Left lung (tissue), 4 donors: ENCODE measurements at regions not wholly inside any gene's neighbourhood (a gene's known extent, or its start where the extent isn't known, plus 50 kb on each side); places are given as distances from the start of the nearest gene placed in this dataset.

ENCODE experiments used
- ATAC-seq: fragments of 200-7000 bp; cut with Tn5 transposase; one replicate; pipeline ENCODE4 v1.9.1; 2020; ENCODE audit warnings: moderate library complexity
- DNase-seq, 4 donors: peaks; one replicate each; pipeline ENCODE4 v3.0.0-alpha.2; 2013 to 2020
- H3K27ac ChIP-seq, 2 donors: fragments of 200-600 bp; sonication (generic) in 1 of 2; one replicate each; pipeline versions ENCODE4 v1.5.0 to v1.8.0; 2020 to 2021
- H3K27me3 ChIP-seq, 2 donors: fragments of 200-600 bp; sonication (generic) in 1 of 2; one replicate each; pipeline versions ENCODE4 v1.5.0 to v1.8.0; 2020 to 2021
- H3K36me3 ChIP-seq, 2 donors: fragments of 200-600 bp; sonication (generic) in 1 of 2; one replicate each; pipeline versions ENCODE4 v1.5.0 to v1.8.0; 2020 to 2021
- H3K4me1 ChIP-seq, 2 donors: fragments of 200-600 bp; one replicate each; pipeline ENCODE4 v1.8.0; 2021
- H3K4me3 ChIP-seq, 2 donors: fragments of 200-600 bp; sonication (generic) in 1 of 2; one replicate each; pipeline versions ENCODE4 v1.5.0 to v1.8.0; 2020 to 2021; ENCODE audit warnings: mild to moderate bottlenecking in 1 of 2
- H3K9me3 ChIP-seq, 2 donors: fragments of 200-600 bp; sonication (generic) in 1 of 2; one replicate each; pipeline versions ENCODE4 v1.5.0 to v1.8.0; 2020 to 2021
- CTCF ChIP-seq, 2 donors: fragments of 200-600 bp; sonication (generic) in 1 of 2; IDR thresholded peaks; one replicate each; pipeline versions ENCODE4 v1.5.0 to v1.8.0; 2021; ENCODE audit warnings: antibody characterized with exemption in 2 of 2
- intact Hi-C, 2 donors: fragments of 100-400 bp; cut with DNase I; formaldehyde crosslinking; loops; one replicate each; pipeline versions ENCODE4 v1.11.2 to v1.14.2; 2022
- donor health status: DM: no; HTN: yes; CAD: no.
- donor health status: DM: no; HTN: no; CAD: no.

- no peak for TF ChIP-seq CTCF (IDR thresholded peaks at IDR 0.05)
- Histone ChIP-seq H3K27ac (no peak overlapping the region), H3K36me3 (no peaks in the 10 kb centered on the region), H3K27me3 (no peaks in the 10 kb centered on the region), H3K4me3 (no peak overlapping the region), H3K4me1 (no peaks in the 10 kb centered on the region), H3K9me3 (peaks cover 0 to under 1% of the 10 kb centered on the region in 2 donors)
- DNase-seq (no peak), ATAC-seq (no peak)
- intact Hi-C loops: no loop called here
Measured at GRCh38 chr2:150140777-150141176, 346.7 kb downstream of the RND3 start.

GRCh38 chr2:150138587-150138986 is 348.9 kb downstream of the RND3 start:
- ATAC-seq: no peak
- intact Hi-C loops: no loop called here

GRCh38 chr2:150137338-150138069 is 350.0 kb downstream of the RND3 start:
- TF ChIP-seq CTCF (IDR thresholded peaks at IDR 0.05): no peak
- intact Hi-C loops: no loop called here

More at GRCh38 chr2:150138587-150138986, 348.9 kb downstream of the RND3 start:
- no peak overlapping the region for H3K27ac ChIP-seq
- DNase-seq: no peak
- H3K9me3 ChIP-seq: peaks cover 0 to 2% of the 10 kb centered on the region in 2 donors
- H3K4me1 ChIP-seq: no peaks in the 10 kb centered on the region
- no peaks in the 10 kb centered on the region for H3K36me3 ChIP-seq
- no peak for TF ChIP-seq CTCF (IDR thresholded peaks at IDR 0.05)
- H3K27me3 ChIP-seq: no peaks in the 10 kb centered on the region
- H3K4me3 ChIP-seq: no peak overlapping the region

GRCh38 chr2:150136893-150137292 is 350.6 kb downstream of the RND3 start:
- ATAC-seq: no peak
- DNase-seq: no peak
- no peak overlapping the region for H3K4me3 ChIP-seq
- TF ChIP-seq CTCF (IDR thresholded peaks at IDR 0.05): no peak
- peaks cover 0 to 2% of the 10 kb centered on the region in 2 donors for H3K9me3 ChIP-seq
- H3K4me1 ChIP-seq: no peaks in the 10 kb centered on the region
- no peak overlapping the region for H3K27ac ChIP-seq
- no peaks in the 10 kb centered on the region for H3K27me3 ChIP-seq
- H3K36me3 ChIP-seq: no peaks in the 10 kb centered on the region
- intact Hi-C loops: no loop called here

More at GRCh38 chr2:150137338-150138069, 350.0 kb downstream of the RND3 start:
- no peaks in the 10 kb centered on the region for H3K27me3 ChIP-seq
- no peaks in the 10 kb centered on the region for H3K4me1 ChIP-seq
- H3K36me3 ChIP-seq: no peaks in the 10 kb centered on the region
- ATAC-seq (no peak), DNase-seq (no peak)
- no peak overlapping the region for H3K4me3 ChIP-seq
- peaks cover 0 to 2% of the 10 kb centered on the region in 2 donors for H3K9me3 ChIP-seq
- no peak overlapping the region for H3K27ac ChIP-seq

GRCh38 chr2:150136401-150136800 is 351.1 kb downstream of the RND3 start:
- DNase-seq (no peak), ATAC-seq (no peak)
- peaks cover 0 to 2% of the 10 kb centered on the region in 2 donors for H3K9me3 ChIP-seq
- H3K4me1 ChIP-seq: no peaks in the 10 kb centered on the region
- H3K27ac ChIP-seq: no peak overlapping the region
- intact Hi-C loops: no loop called here
- no peak for TF ChIP-seq CTCF (IDR thresholded peaks at IDR 0.05)
- H3K4me3 ChIP-seq: no peak overlapping the region
- H3K27me3 ChIP-seq: no peaks in the 10 kb centered on the region
- no peaks in the 10 kb centered on the region for H3K36me3 ChIP-seq
